Smooth muscle cell (in vitro differentiated cells): ENCODE measurements at regions not wholly inside any gene's neighbourhood (a gene's known extent, or its start where the extent isn't known, plus 50 kb on each side); places are given as distances from the start of the nearest gene placed in this dataset.

Experiments used
- DNase-seq: peaks from one replicate; lab custom pipeline; 2025; ENCODE audit not compliant: unreplicated experiment; lab: John Stamatoyannopoulos, UW
- H2AFZ ChIP-seq: fragments of 200-600 bp; sonication (generic); 2 replicates; pipeline ENCODE4 v1.6.0; 2016; ENCODE audit warnings: antibody characterized with exemption, low read depth, mild to moderate bottlenecking
- H3F3A ChIP-seq: fragments of 200-600 bp; sonication (generic); 2 replicates; pipeline ENCODE4 v1.6.0; 2017; ENCODE audit warnings: antibody characterized with exemption, low read depth
- H3K27ac ChIP-seq: fragments of 200-600 bp; sonication (generic); 2 replicates; pipeline ENCODE4 v1.5.1; 2016; ENCODE audit warnings: low read depth, mild to moderate bottlenecking
- H3K27me3 ChIP-seq: fragments of 200-600 bp; sonication (generic); 2 replicates; pipeline ENCODE4 v1.6.1; 2016; ENCODE audit warnings: low read depth, mild to moderate bottlenecking
- H3K36me3 ChIP-seq: fragments of 200-600 bp; sonication (generic); 2 replicates; pipeline ENCODE4 v1.5.1; 2016; ENCODE audit warnings: low read depth
- H3K4me1 ChIP-seq: fragments of 200-600 bp; sonication (generic); 2 replicates; pipeline ENCODE4 v1.5.1; 2016; ENCODE audit warnings: low read depth
- H3K4me2 ChIP-seq: fragments of 200-600 bp; sonication (generic); 2 replicates; pipeline ENCODE4 v1.6.0; 2016; ENCODE audit warnings: mild to moderate bottlenecking
- H3K4me3 ChIP-seq: fragments of 200-600 bp; sonication (generic); 2 replicates; pipeline ENCODE4 v1.5.1; 2016; ENCODE audit warnings: mild to moderate bottlenecking
- H3K79me2 ChIP-seq: fragments of 200-600 bp; sonication (generic); 2 replicates; pipeline ENCODE4 v1.6.0; 2016; ENCODE audit warnings: low read depth, mild to moderate bottlenecking
- H3K9ac ChIP-seq: fragments of 200-600 bp; sonication (generic); 2 replicates; pipeline ENCODE4 v1.6.0; 2016; ENCODE audit warnings: low read depth
- H3K9me3 ChIP-seq: fragments of 200-600 bp; sonication (generic); replicated peaks from 2 replicates; pipeline ENCODE4 v1.5.1; 2016; ENCODE audit warnings: low read depth
- H4K20me1 ChIP-seq: fragments of 200-600 bp; sonication (generic); 2 replicates; pipeline ENCODE4 v1.6.0; 2016; ENCODE audit warnings: low read depth
- CTCF ChIP-seq: fragments of 200-600 bp; sonication (generic); IDR thresholded peaks from 2 replicates; pipeline ENCODE4 v1.5.1; 2017; ENCODE audit warnings: borderline replicate concordance, mild to moderate bottlenecking, antibody characterized with exemption; ENCODE audit not compliant: insufficient read depth, poor library complexity, severe bottlenecking
- WGBS: methylation state at CpG from one replicate; pipeline ENCODE4 v1.1.7; 2016; ENCODE audit warnings: low lambda C conversion rate; 5-methylcytosine and 5-hydroxymethylcytosine counted together

- Histone ChIP-seq H3K4me1 (no peaks in the 10 kb centered on the region), H3K36me3 (no peaks in the 10 kb centered on the region), H3F3A (no peaks in the 10 kb centered on the region), H3K27ac (peak overlapping the region; percentile 57), H3K4me2 (peak overlapping the region; percentile 22), H2AFZ (no peak overlapping the region), H3K4me3 (no peak overlapping the region), H3K27me3 (no peaks in the 10 kb centered on the region), H3K9me3 (no peaks in the 10 kb centered on the region), H3K79me2 (no peaks in the 10 kb centered on the region), H4K20me1 (no peaks in the 10 kb centered on the region), H3K9ac (no peak overlapping the region)
- TF ChIP-seq CTCF: no peak
- no peak for DNase-seq
- 44% methylated on average over 4 of the region's 4 CpGs for WGBS
Observed at GRCh38 chr4:128338634-128339355, 51.2 kb upstream of the PGRMC2 start.

GRCh38 chr4:128337863-128338262 lies 50.2 kb upstream of the PGRMC2 start:
- H3K4me3 ChIP-seq: no peak overlapping the region
- H3K4me1 ChIP-seq: no peaks in the 10 kb centered on the region
- H4K20me1 ChIP-seq: no peaks in the 10 kb centered on the region
- no peaks in the 10 kb centered on the region for H3K9me3 ChIP-seq
- 92% methylated on average over 2 of the region's 2 CpGs for WGBS
- TF ChIP-seq CTCF: no peak
- no peaks in the 10 kb centered on the region for H3F3A ChIP-seq
- no peak overlapping the region for H3K9ac ChIP-seq
- peak overlapping the region; percentile 22 for H3K4me2 ChIP-seq
- H3K27ac ChIP-seq: peak overlapping the region; percentile 57
- no peak overlapping the region for H2AFZ ChIP-seq
- no peak for DNase-seq
- H3K79me2 ChIP-seq: no peaks in the 10 kb centered on the region
- H3K27me3 ChIP-seq: no peaks in the 10 kb centered on the region
- H3K36me3 ChIP-seq: no peaks in the 10 kb centered on the region
